LNCAP (cell line): ENCODE measurements at regions not wholly inside any gene's neighbourhood (a gene's known extent, or its start where the extent isn't known, plus 50 kb on each side); places are given as distances from the start of the nearest gene placed in this dataset.

ENCODE experiments used
- TF ChIP-seq, protein P1 (sequence below): fragments of 450-650 bp; IDR thresholded peaks from 2 replicates; pipeline ENCODE4 v1.5.1; 2017; ENCODE audit warnings: mild to moderate bottlenecking

DNA sequence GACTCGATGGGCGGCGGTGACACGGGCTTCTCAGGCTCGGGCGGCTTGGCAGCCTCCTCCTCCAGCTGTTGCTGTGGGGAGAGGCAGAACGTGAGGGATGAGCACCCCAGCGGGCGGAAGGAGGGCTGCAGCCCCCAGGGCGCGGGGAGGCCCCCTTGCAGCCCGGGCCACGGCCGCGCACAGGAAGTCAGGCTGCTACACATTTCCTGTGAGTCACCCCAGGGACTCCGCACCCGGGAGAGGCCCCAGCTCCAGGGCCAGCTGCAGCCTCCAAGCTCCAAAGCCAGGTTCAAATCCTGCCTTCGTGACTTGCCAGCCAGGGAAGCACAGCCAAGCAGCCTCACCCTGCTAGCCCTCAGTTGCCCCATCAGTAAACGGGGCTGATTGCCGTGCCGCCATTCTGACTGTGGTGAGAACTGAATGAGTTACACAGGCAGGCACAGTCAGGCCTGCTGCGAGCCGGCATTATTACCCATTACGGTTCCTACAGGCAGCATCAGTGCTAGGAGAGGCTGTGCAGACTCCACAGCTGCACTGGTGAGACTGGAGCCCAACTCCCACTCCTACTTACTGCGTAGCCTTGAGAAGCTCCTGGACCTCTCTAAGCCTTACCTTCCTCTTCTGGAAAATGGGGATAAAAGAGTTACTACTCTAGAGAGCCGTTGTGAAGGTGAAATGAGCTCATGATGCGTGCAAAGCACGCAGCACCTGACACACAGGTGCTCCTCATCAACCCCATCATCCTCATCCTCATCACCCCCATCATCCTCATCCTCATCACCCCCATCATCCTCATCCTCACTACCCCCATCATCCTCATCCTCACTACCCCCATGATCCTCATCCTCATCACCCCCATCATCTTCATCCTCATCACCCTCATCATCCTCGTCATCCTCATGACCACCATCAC, 100.9 kb downstream of the NCOR2 start:
- TF ChIP-seq, protein P1, sequence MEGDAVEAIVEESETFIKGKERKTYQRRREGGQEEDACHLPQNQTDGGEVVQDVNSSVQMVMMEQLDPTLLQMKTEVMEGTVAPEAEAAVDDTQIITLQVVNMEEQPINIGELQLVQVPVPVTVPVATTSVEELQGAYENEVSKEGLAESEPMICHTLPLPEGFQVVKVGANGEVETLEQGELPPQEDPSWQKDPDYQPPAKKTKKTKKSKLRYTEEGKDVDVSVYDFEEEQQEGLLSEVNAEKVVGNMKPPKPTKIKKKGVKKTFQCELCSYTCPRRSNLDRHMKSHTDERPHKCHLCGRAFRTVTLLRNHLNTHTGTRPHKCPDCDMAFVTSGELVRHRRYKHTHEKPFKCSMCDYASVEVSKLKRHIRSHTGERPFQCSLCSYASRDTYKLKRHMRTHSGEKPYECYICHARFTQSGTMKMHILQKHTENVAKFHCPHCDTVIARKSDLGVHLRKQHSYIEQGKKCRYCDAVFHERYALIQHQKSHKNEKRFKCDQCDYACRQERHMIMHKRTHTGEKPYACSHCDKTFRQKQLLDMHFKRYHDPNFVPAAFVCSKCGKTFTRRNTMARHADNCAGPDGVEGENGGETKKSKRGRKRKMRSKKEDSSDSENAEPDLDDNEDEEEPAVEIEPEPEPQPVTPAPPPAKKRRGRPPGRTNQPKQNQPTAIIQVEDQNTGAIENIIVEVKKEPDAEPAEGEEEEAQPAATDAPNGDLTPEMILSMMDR, result no peak

DNA sequence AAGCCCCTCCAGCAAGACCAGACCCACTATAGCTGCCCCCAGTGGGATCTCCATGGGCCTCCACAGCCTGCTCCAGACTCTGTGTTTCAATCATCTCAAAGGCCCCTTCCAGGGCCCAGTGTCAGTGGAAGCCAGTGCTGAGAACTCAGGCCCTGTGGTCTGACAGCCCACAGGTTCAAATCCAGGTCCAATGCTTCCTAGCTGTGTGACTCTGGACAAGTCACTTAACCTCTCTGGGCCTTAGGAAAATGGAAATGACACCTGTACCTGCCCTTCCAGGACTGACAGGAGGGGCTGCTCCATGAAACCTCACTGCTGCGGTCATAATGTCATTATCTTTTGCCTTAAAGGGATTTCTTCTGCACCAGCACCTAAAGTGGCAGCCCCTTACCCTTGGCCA, 101.9 kb downstream of the NCOR2 start:
- TF ChIP-seq, protein P1, result no peak

DNA sequence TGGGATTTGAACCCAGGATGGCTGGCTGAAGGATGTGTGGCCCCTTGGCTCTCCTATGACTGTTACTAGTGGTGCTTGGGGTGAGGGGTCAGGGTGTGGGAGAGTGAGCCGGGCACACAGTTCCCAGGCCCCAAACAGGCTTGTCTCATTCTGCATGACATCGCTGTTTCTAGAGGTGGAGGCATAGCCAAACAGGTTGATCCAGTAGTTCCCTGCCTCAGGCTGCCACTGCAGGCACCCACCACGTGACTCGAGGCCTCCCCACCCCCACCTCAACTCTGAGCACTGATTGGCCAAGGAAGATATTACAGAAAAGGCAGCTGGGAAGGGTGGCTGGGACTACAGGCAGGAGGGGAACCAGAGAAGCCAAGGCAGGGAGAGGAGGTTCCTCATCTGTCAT, 102.6 kb downstream of the NCOR2 start:
- TF ChIP-seq, protein P1, result no peak

DNA sequence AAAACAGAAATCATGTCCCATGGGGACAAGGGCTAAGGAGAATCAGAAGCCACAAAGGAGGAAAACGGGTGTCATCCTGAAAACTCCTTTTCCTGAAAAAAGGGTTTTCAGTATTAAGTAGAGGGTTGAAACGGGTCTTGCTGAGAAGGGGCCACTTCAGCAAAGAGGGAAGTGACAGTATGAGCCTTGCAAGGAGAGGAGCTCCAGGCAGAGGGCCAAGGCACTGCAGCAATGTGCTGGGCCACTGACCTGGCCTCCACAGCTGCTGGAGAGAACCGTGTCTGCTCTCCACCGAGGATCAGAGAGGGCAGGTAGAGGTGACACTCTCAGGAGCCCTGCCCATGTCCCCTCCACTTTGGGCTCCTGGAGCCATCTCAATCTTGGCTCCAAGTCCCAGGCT, 103.3 kb downstream of the NCOR2 start:
- TF ChIP-seq, protein P1, result no peak

DNA sequence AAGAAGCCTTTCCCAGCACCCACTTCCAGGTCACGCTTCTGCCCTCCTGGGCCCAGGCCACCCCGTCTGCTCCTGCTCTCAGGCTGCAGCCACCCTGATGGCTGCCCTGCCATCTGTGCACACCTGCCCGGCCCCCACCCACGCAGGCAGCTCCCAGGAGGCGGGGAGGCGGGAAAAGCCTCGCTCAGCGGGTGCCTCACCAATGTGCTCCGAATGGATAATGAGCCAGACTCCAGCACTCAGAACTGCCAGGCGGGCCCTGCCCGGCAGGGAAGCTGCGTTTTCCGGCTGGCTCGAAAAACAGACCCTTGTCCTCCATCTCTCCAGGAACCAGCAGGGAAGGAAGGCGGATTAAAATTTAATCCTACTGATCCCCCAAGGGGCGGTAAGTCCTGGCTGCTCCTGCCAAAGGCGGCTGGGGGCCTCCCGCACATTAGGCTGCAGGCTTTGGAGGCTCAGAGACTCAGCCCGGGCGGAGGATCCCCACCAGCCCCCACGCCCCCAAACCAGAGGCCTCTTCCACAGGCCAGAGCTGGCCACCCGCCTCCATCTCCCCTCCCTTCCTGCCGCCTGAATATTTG, 104.0 kb downstream of the NCOR2 start:
- TF ChIP-seq, protein P1, result no peak

DNA sequence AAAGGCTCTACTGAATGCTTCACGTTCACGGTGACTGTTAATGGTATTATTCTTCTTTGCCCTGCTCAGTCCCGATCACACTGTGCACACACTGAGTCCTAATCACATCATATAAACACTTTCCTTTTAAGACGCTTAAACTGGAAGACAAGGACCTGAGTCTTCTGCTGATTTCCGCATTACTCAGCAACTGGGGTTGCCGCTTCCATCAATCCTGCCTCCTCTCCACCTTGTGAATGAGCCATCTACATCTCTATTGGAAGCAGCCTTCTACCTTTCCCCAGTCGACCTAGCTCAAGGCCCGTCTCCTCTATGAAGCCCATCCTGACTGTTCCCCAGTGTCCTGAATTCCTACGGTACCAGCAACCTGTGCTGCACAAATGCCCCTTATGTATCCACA, 104.7 kb downstream of the NCOR2 start:
- TF ChIP-seq, protein P1, result no peak

DNA sequence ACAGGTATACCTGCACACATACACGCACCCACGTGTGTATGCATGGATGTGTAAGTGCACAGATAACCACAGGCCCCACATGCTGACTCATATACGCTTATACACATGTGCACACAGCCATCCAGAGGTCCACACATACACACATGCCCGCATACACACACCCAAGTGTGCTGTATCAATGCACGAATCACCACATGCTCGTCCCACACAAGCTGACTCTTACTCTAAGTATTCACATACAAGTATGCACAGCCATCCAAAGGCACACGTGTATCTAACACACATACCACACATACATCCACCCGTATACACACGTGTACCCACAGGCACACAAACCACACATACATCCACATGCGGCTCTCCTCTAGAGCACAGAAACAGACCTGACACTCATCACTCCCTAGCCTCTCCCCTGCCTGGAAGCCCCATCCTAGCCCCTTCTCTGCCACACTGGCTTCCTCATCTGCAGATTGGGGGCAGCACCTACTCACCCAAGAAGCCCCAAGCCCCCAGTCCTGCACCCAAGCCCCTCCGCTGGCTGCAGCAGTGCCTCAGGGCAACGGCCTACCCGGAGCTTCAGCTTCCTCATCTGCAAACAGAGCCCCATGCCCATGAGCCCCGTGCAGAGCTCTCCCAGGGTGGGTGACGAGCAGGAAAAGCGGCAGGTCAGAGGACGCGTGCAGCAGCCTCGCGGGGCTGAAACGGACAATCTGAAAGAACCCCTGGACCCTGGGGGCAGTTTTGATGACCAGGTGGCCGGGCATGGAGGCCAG, 105.4 kb downstream of the NCOR2 start:
- TF ChIP-seq, protein P1, result no peak
